HG03066 (cell line): ENCODE measurements at regions not wholly inside any gene's neighbourhood (a gene's known extent, or its start where the extent isn't known, plus 50 kb on each side); places are given as distances from the start of the nearest gene placed in this dataset.
"Not testable (repeated sequence)": the region's sequence is repeated elsewhere in the genome, so short reads cannot be mapped to it uniquely, and the experiment has no call there.

Experiments
- ATAC-seq: cut with Tn5 transposase; IDR thresholded peaks from one replicate; pipeline ENCODE4 v1.9.1; 2021; ENCODE audit warnings: low read depth; ENCODE audit not compliant: unreplicated experiment

DNA sequence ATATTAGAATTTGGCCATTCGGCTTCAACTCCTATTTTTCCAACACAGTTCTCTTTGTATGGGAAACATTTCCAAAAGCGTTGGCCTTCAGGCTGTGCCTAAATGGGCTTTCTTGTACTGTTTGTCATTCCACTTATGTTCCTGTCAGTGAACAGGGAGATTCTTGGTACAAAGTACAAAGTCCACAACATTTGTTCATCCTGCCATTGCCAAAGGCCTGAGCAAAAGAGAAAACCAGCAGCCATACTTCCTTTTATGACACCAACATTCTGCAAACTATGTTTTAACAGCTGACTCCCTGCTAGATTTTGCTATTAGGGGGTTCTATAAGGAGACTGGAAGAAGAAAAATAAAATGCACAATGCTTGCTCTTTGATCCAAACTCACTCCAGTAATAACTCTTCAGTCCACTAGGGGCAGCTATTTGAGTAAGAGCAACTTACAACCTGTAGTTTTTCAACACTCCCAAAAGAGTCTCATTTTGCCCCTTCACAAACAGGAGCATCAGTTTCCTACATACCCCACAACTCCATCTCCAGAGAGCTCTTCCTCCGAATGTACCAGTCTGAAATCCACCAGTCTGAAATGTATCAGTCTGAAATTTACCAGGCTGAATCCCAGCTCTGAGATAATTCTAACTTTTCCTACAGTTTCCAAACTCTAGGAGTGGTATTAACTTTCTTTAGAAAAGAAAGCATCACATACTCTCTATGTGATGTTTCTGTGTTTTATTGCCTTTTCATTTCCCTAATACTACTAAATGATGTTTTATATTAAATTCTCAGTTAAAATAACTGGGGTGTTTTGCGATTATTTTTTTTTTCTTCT is 693.8 kb downstream of the DNAH5 start:
- ATAC-seq = no peak

DNA sequence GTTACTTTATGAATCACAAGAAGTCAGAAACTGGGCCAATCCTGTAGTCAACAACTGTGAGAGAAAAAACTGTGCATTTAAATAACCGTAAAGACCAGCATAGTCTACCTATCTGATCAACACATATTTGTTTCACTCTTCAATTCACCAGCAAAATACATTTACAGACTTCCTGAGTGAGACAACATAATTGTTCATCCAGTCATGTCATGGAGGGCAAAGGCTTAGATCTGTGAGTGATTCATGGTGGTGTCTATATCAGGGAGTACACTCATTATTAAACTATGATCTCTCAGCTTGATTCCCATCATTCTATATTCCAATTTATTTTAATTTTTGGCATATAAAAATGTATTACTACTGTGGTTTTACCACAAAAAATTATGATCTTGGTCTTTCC is 694.6 kb downstream of the DNAH5 start:
- ATAC-seq = no peak

DNA sequence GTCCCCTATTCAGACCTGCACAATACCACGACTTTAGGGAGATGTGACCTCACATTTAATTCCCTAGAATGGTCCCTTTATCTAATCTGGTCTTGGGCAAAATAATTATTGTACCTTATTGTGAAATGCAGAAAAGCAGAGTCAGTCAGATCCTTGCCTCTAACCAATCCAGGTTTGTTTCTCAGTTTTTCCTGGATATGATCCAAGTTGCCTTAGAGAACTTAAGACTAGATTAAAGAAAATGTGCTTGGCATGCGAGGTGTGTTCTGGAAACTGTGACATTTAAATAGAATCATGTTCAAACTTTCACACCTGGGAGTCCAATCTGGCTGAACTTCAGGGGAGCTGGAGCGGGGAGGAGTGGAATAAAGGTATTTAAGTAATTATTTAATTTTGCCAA is 696.2 kb downstream of the DNAH5 start:
- no peak for ATAC-seq

GRCh38 chr5:13246053-13246452 is 698.4 kb downstream of the DNAH5 start:
- no peak for ATAC-seq

DNA sequence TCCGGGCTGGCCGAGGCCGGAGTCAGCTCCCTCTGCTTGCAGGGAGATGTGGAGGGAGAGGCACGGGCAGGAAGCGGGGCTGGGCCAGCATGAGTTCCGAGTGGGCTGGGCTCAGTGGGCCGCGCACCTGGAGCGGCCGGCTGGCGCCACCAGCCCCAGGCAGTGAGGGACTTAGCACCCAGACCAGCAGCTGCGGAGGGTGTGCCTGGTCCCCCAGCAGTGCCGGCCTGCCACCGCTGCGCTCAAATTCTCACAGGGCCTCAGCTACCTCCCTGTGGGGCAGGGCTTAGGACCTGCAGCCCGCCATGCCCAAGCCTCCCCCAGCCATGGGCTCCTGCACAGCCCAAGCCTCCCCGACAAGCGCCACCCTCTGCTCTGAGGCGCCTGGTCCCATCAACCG is 700.3 kb downstream of the DNAH5 start:
- no peak for ATAC-seq

- no peak for ATAC-seq
Observed at GRCh38 chr5:13227513-13227912, 717.0 kb downstream of the DNAH5 start.

GRCh38 chr5:13218518-13218917 is 726.0 kb downstream of the DNAH5 start:
- no peak for ATAC-seq

DNA sequence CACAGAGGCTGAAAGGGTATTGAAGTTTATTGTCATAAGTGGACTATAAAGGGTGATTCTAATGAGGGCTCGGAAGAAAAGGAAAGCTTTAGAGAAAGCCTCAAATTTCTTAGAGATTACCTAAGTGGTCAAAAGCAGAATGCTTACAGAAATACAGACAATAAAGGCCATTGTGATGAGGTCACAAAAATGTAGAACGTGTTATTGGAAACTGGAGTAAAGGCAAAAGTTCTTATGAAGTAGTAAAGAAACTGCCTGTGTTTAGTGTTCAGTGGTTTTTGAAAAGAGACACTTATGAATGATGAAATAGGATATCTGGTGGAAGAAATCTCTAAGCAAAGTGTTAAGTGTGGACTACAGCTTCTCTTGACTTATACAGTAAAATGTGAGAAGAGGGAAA is 726.9 kb downstream of the DNAH5 start:
- ATAC-seq = no peak

DNA sequence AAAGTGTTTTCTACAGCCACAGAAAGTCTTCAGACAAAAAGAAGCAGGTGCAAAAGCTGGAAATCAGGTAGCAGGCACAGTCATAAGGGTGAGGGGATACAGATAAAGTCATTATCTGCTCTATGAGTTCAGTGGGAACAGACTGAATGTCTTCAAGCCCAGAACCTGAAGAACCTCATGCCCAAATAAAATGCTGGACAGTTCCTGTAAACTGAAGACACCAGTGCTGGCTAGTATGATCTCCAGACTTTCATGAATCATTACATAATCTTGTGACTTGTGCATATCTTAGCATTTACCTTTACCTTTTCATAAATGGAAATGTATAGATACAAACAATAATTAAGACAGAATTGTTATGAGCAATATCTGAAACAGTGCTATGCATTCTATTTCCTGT is 728.7 kb downstream of the DNAH5 start:
- no peak for ATAC-seq

- no peak for ATAC-seq
Observed at GRCh38 chr5:13215370-13215769, 729.1 kb downstream of the DNAH5 start.

DNA sequence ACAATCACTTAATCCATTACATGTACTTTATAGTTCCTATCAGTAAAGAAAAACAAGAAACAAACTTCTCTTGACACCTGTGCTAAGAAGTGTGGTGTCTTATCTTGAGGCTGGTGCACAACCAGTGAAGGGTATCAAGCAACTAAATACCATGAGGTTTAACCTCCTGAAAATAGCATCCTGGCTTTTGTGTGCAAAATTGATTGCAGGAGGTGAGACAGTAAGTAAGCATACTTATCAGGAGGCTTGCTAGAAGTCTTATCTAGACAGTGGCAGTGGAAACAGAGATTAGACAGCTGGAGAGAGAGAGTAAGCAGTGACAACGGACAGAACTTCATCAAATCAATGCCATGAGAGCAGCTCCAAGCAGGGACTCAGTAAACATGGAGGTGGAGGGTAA is 730.3 kb downstream of the DNAH5 start:
- ATAC-seq = no peak

DNA sequence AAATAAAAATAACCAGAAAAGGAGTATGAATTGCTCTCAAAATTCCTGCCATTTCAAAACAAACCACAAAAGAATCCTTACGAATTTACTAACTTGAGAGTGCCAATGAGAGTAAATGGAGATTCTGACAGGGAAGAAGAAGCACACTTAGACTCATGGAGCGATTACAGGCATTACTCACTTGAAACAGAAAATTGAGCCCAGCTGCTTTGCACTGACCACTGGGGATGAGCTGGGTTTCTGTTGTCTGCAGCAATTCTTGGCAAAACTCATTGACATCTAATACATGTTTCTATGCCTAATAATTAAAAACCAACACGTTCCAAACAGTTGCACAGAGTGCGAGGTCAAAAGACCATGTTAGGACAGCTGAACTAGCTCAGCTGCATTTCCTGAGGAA is 731.6 kb downstream of the DNAH5 start:
- no peak for ATAC-seq

- no peak for ATAC-seq
Observed at GRCh38 chr5:13211064-13211463, 733.4 kb downstream of the DNAH5 start.

DNA sequence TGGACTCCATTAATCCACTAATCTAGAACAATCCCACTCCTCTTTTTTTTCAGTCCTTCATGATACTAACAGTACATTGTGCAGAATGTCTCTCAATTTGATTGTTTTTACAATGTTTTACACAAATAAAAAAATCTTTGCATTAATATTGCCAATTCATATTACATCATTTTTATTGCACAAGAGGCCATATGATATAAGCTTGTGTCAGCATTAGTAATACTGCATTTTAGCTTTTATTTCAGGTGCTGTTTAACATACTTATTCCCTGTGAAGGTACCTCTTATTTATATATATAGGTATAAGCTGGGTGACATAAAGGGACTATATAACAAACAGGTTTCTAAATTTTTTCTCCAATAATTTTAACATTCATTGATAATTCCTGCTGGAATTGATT is 737.4 kb downstream of the DNAH5 start:
- ATAC-seq = no peak

- ATAC-seq = no peak
Observed at GRCh38 chr5:13201022-13201421, 743.5 kb downstream of the DNAH5 start.

DNA sequence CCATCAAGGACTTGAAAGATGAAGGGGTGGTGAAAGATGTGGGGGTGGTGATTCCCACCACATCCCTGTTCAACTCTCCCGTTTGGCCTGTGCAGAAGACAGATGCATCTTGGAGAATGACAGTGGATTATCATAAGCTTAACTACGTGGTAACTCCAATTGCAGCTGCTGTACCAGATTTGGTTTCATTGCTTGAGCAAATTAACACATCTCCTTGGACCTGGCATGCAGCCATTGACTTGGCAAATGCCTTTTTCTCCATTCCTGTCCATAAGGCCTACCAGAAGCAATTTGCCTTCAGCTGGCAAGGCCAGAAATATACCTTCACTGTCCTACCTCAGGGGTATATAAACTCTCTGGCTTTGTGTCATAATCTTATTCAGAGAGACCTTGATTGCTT is 746.3 kb downstream of the DNAH5 start:
- ATAC-seq = not testable (repeated sequence)

DNA sequence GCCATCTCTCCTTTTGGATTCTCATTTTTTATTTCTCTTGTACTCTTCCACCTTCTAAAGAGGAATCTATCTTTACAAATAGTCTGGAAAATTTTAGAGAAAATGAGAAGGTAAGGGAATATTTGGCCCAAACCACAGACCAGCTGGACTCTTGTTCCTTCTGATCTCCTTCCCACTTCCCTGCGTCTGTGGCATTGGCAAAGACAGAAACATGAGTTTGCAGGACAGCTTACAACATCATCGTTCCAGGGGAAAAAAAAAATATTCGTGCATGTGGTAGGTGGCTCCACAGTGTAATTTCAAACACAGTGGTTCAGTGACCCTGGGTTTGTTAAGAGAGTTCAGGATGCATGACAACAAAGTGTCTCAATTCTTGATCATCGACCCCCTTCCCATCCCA is 755.0 kb downstream of the DNAH5 start:
- no peak for ATAC-seq

GRCh38 chr5:13188371-13188770 is 756.1 kb downstream of the DNAH5 start:
- no peak for ATAC-seq

- ATAC-seq = no peak
Observed at GRCh38 chr5:13187186-13187585, 757.3 kb downstream of the DNAH5 start.

GRCh38 chr5:13186177-13186576 is 758.3 kb downstream of the DNAH5 start:
- no peak for ATAC-seq

DNA sequence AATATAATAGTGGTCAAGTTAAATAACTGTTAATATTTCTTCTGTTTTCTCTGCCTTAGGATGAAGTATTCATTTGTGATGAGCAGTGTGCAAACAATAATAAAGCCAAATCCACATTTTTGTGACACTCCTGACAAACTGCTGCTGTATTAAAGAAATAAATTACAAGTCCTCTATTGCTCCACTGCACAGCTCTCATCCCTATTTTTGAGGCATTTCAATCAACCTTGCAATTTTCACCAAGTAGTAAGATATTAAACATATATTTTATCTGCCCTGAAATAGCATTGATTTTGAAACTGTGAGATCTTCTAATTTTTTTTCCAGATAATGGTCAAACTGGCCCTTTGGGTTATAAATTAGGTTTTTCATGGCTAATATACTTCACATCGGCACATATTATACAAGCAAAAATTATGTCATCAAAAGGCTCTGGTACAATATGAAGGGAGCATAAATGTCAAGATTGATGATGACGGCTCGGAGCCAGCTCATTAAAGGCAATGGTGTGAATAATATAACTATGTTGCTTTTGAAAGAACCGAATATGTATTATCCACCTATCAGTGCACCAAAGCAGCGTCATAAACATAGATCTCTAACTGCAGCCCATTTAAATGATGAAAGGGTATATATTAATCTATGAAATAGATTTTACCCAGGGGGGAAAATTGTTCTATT is 764.9 kb downstream of the DNAH5 start:
- ATAC-seq = no peak

DNA sequence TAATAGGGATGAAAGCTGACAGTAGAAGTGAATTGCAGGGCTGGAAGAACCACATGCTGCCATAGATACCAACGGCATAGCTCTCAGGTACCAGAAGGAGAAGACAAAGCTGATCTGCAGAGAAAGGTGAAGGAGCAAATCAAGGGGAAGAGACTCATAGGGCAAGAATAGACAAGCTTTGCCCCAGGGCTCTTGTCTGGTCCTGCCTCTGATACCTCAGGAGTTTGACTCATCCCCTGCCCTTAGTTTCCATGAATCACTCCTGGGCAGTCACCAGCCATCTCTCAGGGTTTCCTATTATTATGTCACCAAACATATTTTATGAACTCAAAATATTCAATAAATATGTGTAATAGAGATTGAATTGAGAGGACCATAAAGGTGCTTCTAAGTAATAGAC is 800.9 kb downstream of the DNAH5 start:
- ATAC-seq = no peak
